CD4-positive, CD25-positive, alpha-beta regulatory T cell (primary cell): ENCODE measurements at regions not wholly inside any gene's neighbourhood (a gene's known extent, or its start where the extent isn't known, plus 50 kb on each side); places are given as distances from the start of the nearest gene placed in this dataset.

ENCODE experiments used
- ATAC-seq, 2 donors: fragments of 150-1000 bp; cut with Tn5 transposase; one replicate each; pipeline ENCODE4 v1.10.0; 2021; ENCODE audit warnings: low read depth in 2 of 2, moderate number of reproducible peaks in 2 of 2, moderate library complexity in 1 of 2
- DNase-seq, 3 donors: peaks; one replicate each; pipeline versions ENCODE4 v3.0.0 to v3.0.0-alpha.2; 2012 to 2022; ENCODE audit warnings: mixed read lengths in 1 of 3
- H3K27ac ChIP-seq: one replicate; pipeline ENCODE4 v1.7.0; 2013; ENCODE audit warnings: mild to moderate bottlenecking, low read length; ENCODE audit not compliant: insufficient read depth, poor library complexity, severe bottlenecking
- H3K27me3 ChIP-seq: one replicate; pipeline ENCODE4 v1.7.0; 2013; ENCODE audit warnings: low read length; ENCODE audit not compliant: control insufficient read depth, insufficient read depth
- H3K36me3 ChIP-seq: one replicate; pipeline ENCODE4 v1.7.0; 2013; ENCODE audit warnings: mild to moderate bottlenecking, low read length, moderate library complexity; ENCODE audit not compliant: control insufficient read depth, insufficient read depth
- H3K4me1 ChIP-seq: 2 replicates; pipeline ENCODE4 v1.7.0; 2013; ENCODE audit warnings: mild to moderate bottlenecking, low read length; ENCODE audit not compliant: insufficient read depth, control insufficient read depth, poor library complexity, severe bottlenecking
- H3K4me3 ChIP-seq: one replicate; pipeline ENCODE4 v1.7.0; 2013; ENCODE audit warnings: low read depth, mild to moderate bottlenecking, low read length, moderate library complexity
- H3K9me3 ChIP-seq, 2 experiments: 1 replicate in 1 of 2; 2 replicates in 1 of 2; pipeline ENCODE4 v1.7.0; 2013; ENCODE audit warnings: low read length in 2 of 2, mild to moderate bottlenecking in 1 of 2, moderate library complexity in 1 of 2; ENCODE audit not compliant: control insufficient read depth in 2 of 2
- H3K27ac Mint-ChIP-seq, 3 donors: one replicate each; pipeline ENCODE4 v1.8.0; 2020 to 2022; ENCODE audit warnings: mild to moderate bottlenecking in 3 of 3, mixed read lengths in 3 of 3, moderate library complexity in 2 of 3
- H3K27me3 Mint-ChIP-seq: one replicate; pipeline ENCODE4 v1.8.0; 2022; ENCODE audit warnings: mild to moderate bottlenecking, mixed read lengths
- H3K36me3 Mint-ChIP-seq: one replicate; pipeline ENCODE4 v1.8.0; 2020; ENCODE audit warnings: mixed read lengths
- H3K4me1 Mint-ChIP-seq, 4 donors: one replicate each; pipeline ENCODE4 v1.8.0; 2020 to 2022; ENCODE audit warnings: mixed read lengths in 4 of 4, mild to moderate bottlenecking in 1 of 4
- H3K4me3 Mint-ChIP-seq, 4 donors: one replicate each; pipeline ENCODE4 v1.8.0; 2020 to 2022; ENCODE audit warnings: mild to moderate bottlenecking in 4 of 4, mixed read lengths in 4 of 4, moderate library complexity in 3 of 4
- H3K9me3 Mint-ChIP-seq, 7 donors: one replicate each; pipeline ENCODE4 v1.8.0; 2020 to 2022; ENCODE audit warnings: mixed read lengths in 7 of 7, mild to moderate bottlenecking in 3 of 7, moderate library complexity in 2 of 7

DNA sequence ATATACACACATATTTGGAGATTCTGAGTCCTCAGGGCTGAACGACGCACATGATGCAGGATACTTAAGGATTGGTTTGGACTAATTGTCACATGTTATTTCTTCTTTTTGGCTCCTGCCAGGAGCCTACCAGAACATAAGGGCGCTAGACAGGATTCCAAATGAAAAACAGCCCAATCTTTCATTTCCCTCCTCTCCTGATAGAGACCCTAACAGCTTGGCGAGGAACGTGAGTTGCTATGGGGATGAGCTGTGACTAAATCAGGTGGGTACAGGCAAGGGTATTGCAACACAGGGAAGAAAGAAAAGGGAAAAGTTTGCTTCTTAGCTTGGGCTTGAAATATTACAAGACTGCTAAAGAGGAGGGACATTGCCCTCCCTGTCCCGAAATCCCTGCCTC lies 109.9 kb downstream of the AIPL1 start:
- H3K27ac ChIP-seq, result no peak overlapping the region
- peaks cover 2% of the 10 kb centered on the region for H3K27me3 ChIP-seq
- ATAC-seq (no peak), DNase-seq (no peak)
- Mint-ChIP-seq H3K4me3 (no peak overlapping the region), H3K27ac (no peak overlapping the region), H3K4me1 (no peaks in the 10 kb centered on the region), H3K36me3 (no peaks in the 10 kb centered on the region), H3K27me3 (peaks cover 20% of the 10 kb centered on the region), H3K9me3 (peaks cover 0 to 2% (median 0%) of the 10 kb centered on the region in 7 donors)
- H3K4me1 ChIP-seq, result no peaks in the 10 kb centered on the region
- H3K4me3 ChIP-seq, result no peak overlapping the region
- no peaks in the 10 kb centered on the region for H3K9me3 ChIP-seq
- no peaks in the 10 kb centered on the region for H3K36me3 ChIP-seq

DNA sequence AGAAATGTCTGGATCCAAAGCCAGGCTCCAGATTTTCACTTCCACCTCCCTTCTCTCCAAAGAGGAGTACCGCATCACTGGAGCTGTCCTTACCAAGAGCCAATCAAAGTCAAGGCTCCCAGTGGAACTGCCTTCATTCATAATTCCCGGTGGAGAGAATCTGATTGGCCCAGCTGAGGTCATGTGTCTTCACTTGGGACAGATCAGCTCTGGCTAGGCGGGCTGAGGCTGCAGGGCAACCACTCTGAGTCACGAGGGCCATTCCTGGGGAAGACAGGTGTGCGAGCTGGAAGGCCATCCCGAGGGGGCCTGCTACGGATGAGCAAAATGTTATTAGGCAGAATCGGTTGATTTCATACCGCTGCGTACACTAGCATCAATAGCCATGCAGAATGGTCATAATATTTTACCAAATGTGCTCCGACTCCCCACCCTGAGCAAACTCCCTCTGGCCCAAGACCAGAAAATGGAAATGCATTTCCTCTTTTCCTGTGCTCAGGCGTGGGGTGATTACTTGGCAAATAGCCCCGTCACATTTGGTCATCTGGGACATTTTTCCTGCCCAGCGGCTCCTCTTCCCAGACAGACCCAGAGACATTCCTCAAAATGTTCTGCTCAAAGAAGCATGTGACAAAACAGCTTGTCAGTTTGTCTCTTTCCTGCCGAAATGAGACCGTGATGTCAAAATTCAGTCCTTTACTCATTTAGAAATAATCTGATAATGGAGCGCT lies 111.1 kb downstream of the AIPL1 start:
- Mint-ChIP-seq H3K4me3 (no peak overlapping the region), H3K27ac (no peak overlapping the region), H3K27me3 (peaks cover 20% of the 10 kb centered on the region), H3K4me1 (no peaks in the 10 kb centered on the region), H3K36me3 (no peaks in the 10 kb centered on the region), H3K9me3 (peaks cover 0 to 4% (median 0%) of the 10 kb centered on the region in 7 donors)
- no peak for ATAC-seq
- H3K36me3 ChIP-seq, result no peaks in the 10 kb centered on the region
- no peak overlapping the region for H3K4me3 ChIP-seq
- H3K4me1 ChIP-seq, result no peaks in the 10 kb centered on the region
- no peaks in the 10 kb centered on the region for H3K9me3 ChIP-seq
- H3K27ac ChIP-seq, result no peak overlapping the region
- peaks cover 6% of the 10 kb centered on the region for H3K27me3 ChIP-seq
- no peak for DNase-seq

DNA sequence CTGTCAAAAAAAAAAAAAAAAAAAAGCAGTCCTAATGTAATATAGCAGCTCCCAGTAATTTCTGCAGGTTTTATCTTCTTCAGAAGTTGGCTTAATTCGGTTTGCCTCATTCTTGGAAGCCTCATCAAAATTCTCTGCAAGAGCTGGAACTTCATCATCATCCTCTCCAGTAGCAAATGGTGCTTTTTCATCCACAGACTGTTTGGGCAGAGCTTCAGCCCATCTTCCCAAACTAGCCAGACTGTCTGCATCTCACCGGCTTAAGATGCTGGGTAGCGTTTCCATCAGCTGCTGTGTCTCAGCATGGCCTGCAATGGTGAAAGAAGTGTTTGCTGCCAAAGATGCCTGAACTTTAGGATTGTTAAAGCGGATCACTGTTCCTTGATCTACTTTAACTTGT lies 112.6 kb downstream of the AIPL1 start:
- DNase-seq, result no peak
- Mint-ChIP-seq H3K36me3 (no peaks in the 10 kb centered on the region), H3K27me3 (peaks cover 17% of the 10 kb centered on the region), H3K27ac (no peak overlapping the region), H3K4me1 (no peaks in the 10 kb centered on the region), H3K9me3 (peaks cover 0 to 4% (median 0%) of the 10 kb centered on the region in 7 donors), H3K4me3 (no peak overlapping the region)
- Histone ChIP-seq H3K4me3 (no peak overlapping the region), H3K4me1 (no peaks in the 10 kb centered on the region), H3K27me3 (peaks cover 6% of the 10 kb centered on the region), H3K27ac (no peak overlapping the region), H3K36me3 (no peaks in the 10 kb centered on the region), H3K9me3 (no peaks in the 10 kb centered on the region)
- no peak for ATAC-seq

DNA sequence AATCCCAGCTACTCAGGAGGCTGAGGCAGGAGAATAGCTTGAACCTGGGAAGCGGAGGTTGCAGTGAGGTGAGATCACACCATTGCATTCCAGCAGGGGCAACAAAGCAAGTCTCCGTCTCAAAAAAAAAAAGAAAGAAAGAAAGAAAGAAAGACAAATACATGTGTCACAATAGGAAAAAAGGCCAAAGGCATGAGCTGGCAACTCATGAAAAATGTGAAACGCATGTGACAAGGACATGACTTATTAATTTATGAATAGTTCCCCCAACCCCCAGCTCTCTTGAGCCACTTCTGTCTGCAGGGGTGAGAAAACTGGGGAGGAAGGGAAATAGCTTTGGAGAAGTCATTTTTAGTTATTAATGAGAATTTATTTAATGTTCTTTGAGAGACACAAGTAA lies 120.6 kb downstream of the AIPL1 start:
- Mint-ChIP-seq H3K36me3 (no peaks in the 10 kb centered on the region), H3K9me3 (peaks cover 0 to 2% (median 0%) of the 10 kb centered on the region in 7 donors), H3K4me3 (no peak overlapping the region), H3K27ac (no peak overlapping the region), H3K4me1 (no peaks in the 10 kb centered on the region), H3K27me3 (peaks cover 11% of the 10 kb centered on the region)
- Histone ChIP-seq H3K27ac (no peak overlapping the region), H3K4me3 (no peak overlapping the region), H3K9me3 (no peaks in the 10 kb centered on the region), H3K27me3 (no peaks in the 10 kb centered on the region), H3K4me1 (no peaks in the 10 kb centered on the region), H3K36me3 (no peaks in the 10 kb centered on the region)
- ATAC-seq (no peak), DNase-seq (no peak)

DNA sequence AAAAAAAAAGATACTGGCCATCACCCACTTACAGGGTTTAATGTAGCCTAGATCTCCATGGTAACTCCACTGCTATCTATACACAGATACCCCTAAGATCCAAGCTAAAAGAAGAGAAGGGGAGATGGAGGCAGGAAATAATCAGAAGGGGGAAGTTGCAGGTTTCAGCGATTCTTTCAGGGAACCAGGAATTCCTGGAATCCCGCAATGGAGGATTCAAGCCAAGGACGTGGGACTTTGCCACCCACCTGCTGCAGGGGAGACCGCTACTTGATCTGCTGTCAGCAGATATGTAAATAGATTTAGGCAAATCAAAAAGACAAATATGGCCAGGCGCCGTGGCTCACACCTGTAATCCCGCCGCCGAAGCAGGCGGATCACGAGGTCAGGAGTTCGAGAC lies 121.1 kb downstream of the AIPL1 start:
- Histone ChIP-seq H3K27me3 (no peaks in the 10 kb centered on the region), H3K4me3 (no peak overlapping the region), H3K9me3 (no peaks in the 10 kb centered on the region), H3K36me3 (no peaks in the 10 kb centered on the region), H3K4me1 (no peaks in the 10 kb centered on the region), H3K27ac (no peak overlapping the region)
- H3K36me3 Mint-ChIP-seq, result no peaks in the 10 kb centered on the region
- H3K27ac Mint-ChIP-seq, result no peak overlapping the region
- ATAC-seq (no peak), DNase-seq (no peak)
- peaks cover 11% of the 10 kb centered on the region for H3K27me3 Mint-ChIP-seq
- H3K4me1 Mint-ChIP-seq, result no peaks in the 10 kb centered on the region
- no peak overlapping the region for H3K4me3 Mint-ChIP-seq
- H3K9me3 Mint-ChIP-seq, result peaks cover 0 to 2% (median 0%) of the 10 kb centered on the region in 7 donors

DNA sequence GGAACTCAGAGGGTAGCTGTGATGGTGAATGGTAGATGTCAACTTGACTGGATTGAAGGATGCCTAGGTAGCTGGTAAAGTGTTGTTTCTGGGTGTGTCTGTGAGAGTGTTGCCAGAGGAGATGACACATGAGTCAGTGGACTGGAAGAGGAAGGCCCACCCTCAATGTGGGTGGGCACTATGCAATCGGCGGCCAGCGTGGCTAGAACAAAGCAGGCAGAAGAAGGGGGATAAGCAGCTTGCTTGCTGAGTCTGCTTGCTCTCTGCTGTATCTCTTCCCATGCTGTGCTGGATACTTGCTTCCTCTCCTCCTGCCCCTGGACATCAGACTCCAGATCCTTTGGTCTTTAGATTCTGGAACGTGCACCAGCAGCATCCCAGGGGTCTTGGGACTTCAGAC lies 128.1 kb downstream of the AIPL1 start:
- H3K27me3 Mint-ChIP-seq, result no peaks in the 10 kb centered on the region

DNA sequence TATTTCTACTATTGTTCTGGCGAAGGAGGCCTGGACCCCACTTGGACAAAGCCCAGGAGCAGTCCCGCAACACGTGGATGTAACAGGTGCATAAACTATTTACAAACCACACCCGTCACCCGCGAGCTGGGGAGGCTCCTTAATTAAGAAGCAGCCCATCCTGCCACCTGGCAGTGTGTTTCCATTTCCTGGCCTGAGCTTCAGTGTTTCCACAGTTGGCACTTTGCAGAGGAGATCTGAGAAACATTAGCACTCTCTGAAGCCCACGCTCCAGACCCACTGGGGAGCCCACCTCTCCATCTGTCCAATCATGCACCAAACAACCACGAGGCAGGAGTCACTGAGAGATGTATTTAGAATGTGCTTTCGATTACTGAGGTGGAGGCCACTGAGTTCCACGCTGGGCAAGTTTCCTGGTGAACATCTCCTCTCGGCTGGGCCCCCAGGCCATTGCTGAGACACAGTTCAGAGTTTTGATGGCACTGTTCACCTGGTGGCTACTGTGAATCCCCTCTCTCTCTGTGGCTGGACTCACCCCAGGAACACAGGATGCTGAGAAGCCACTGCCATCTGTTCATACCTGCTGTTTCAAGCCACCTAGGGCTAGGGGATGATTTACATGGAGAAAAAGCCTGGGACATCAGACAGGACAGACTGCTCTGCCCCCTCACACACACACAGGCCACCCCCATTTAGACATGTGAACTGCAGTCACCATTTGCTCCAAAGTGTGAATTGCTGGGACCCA lies 129.1 kb downstream of the AIPL1 start:
- Mint-ChIP-seq H3K27me3 (no peaks in the 10 kb centered on the region), H3K36me3 (no peaks in the 10 kb centered on the region), H3K4me3 (no peak overlapping the region), H3K27ac (no peak overlapping the region), H3K9me3 (peaks cover 0 to 3% (median 0%) of the 10 kb centered on the region in 7 donors), H3K4me1 (no peaks in the 10 kb centered on the region)
- Histone ChIP-seq H3K4me1 (no peaks in the 10 kb centered on the region), H3K9me3 (no peaks in the 10 kb centered on the region), H3K4me3 (no peak overlapping the region), H3K27me3 (peaks cover 2% of the 10 kb centered on the region), H3K27ac (no peak overlapping the region), H3K36me3 (no peaks in the 10 kb centered on the region)
- ATAC-seq (no peak), DNase-seq (no peak)

More for the DNA sequence above, 128.1 kb downstream of the AIPL1 start:
- Mint-ChIP-seq H3K9me3 (peaks cover 0 to 2% (median 0%) of the 10 kb centered on the region in 7 donors), H3K27ac (no peak overlapping the region), H3K4me3 (no peak overlapping the region), H3K4me1 (no peaks in the 10 kb centered on the region), H3K36me3 (no peaks in the 10 kb centered on the region)
- Histone ChIP-seq H3K36me3 (no peaks in the 10 kb centered on the region), H3K4me3 (no peak overlapping the region), H3K27ac (no peak overlapping the region), H3K9me3 (no peaks in the 10 kb centered on the region), H3K27me3 (peaks cover 1% of the 10 kb centered on the region), H3K4me1 (no peaks in the 10 kb centered on the region)
- ATAC-seq (no peak), DNase-seq (no peak)
